Fibroblast of lung (primary cell): ENCODE measurements at regions not wholly inside any gene's neighbourhood (a gene's known extent, or its start where the extent isn't known, plus 50 kb on each side); places are given as distances from the start of the nearest gene placed in this dataset.

ENCODE experiments used
- CTCF ChIP-seq, 2 donors: IDR thresholded peaks in 1 of 2; conservative IDR thresholded peaks in 1 of 2; 1 replicate in 1 of 2; 2 replicates in 1 of 2; pipeline ENCODE4 v1.5.1; 2011 to 2012; ENCODE audit warnings: low read length in 2 of 2, control low read depth in 1 of 2, inconsistent platforms in 1 of 2, low read depth in 1 of 2, mild to moderate bottlenecking in 1 of 2
- EZH2 ChIP-seq: IDR thresholded peaks from 2 replicates; pipeline ENCODE4 v1.5.1; 2012; ENCODE audit warnings: low read length, control low read depth, mild to moderate bottlenecking; ENCODE audit errors: missing control alignments

- no peak for TF ChIP-seq CTCF (conservative IDR thresholded peaks at IDR 0.05 in 1 of 2, IDR thresholded peaks at IDR 0.05 in 1 of 2; ENCODE audit: low read depth in 1 of 2, low read length in 2 of 2)
- TF ChIP-seq EZH2, result no peak
Observed at GRCh38 chr1:101605878-101606277, 369.1 kb downstream of the S1PR1 start.
